HCT116 (cell line): ENCODE measurements at regions not wholly inside any gene's neighbourhood (a gene's known extent, or its start where the extent isn't known, plus 50 kb on each side); places are given as distances from the start of the nearest gene placed in this dataset.

Source experiments
- ATAC-seq: fragments of 200-7000 bp; cut with Tn5 transposase; 2 replicates; pipeline ENCODE4 v1.9.1; 2020; ENCODE audit warnings: mild to moderate bottlenecking, moderate library complexity
- BruUV-seq: library from RNA; stranded (reverse); fragments of 400-500 nt; replicated peaks from 2 replicates; lab custom pipeline; 2021; lab: Mats Ljungman, UMichigan
- CTCF ChIA-PET: fragments of 300-600 bp; sonication (Branson Sonifier 250); formaldehyde crosslinking; loops from one replicate; lab custom pipeline; 2021; ENCODE audit warnings: antibody characterized with exemption; lab: Charles Lee
- POLR2A ChIA-PET: fragments of 300-600, 350-600 bp; sonication (Branson Sonifier 250); formaldehyde crosslinking; loops from one replicate; lab custom pipeline; 2021; ENCODE audit warnings: antibody characterized with exemption; lab: Charles Lee
- RAD21 ChIA-PET, 2 experiments: fragments of 300-600 bp; sonication (Branson Sonifier 250); formaldehyde crosslinking; loops; one replicate each; lab custom pipeline; 2023; ENCODE audit warnings: low total read pairs in 2 of 2; ENCODE audit not compliant: uncharacterized antibody in 2 of 2, unreplicated experiment in 2 of 2, low non-redundant PET in 1 of 2; lab: Charles Lee
- DNase-seq: peaks from one replicate; pipeline ENCODE4 v3.0.0-alpha.2; 2010; ENCODE audit warnings: low read depth, low spot score
- H2AFZ ChIP-seq: fragments of 200-600 bp; shearing (Covaris generic), sonication (generic); 2 replicates; pipeline ENCODE4 v1.6.1; 2017; ENCODE audit warnings: low read depth, mixed run types, mixed read lengths, antibody characterized with exemption, low read length; ENCODE audit not compliant: poor library complexity, severe bottlenecking
- H3K27ac ChIP-seq: 2 replicates; pipeline ENCODE4 v1.5.1; 2012; ENCODE audit warnings: low read depth, low read length
- H3K27me3 ChIP-seq: fragments of 200-600 bp; sonication (generic); 2 replicates; pipeline ENCODE4 v1.6.1; 2016; ENCODE audit warnings: mixed run types, low read length, mixed read lengths; ENCODE audit not compliant: insufficient read depth
- H3K36me3 ChIP-seq, 2 experiments: fragments of 200-500 bp in 1 of 2; fragments of 200-600 bp in 1 of 2; sonication (Bioruptor generic) in 1 of 2; sonication (generic) in 1 of 2; 2 replicates each; pipeline versions ENCODE4 v1.5.1 to v1.6.1; 2014 to 2016; ENCODE audit warnings: low read length in 2 of 2, inconsistent platforms in 1 of 2, mixed read lengths in 1 of 2, mixed run types in 1 of 2; ENCODE audit not compliant: insufficient read depth in 2 of 2, control insufficient read depth in 1 of 2
- H3K4me1 ChIP-seq, 2 experiments: fragments of 200-600 bp in 1 of 2; sonication (generic) in 1 of 2; 2 replicates each; pipeline versions ENCODE4 v1.5.1 to v1.6.1; 2012 to 2017; ENCODE audit warnings: low read length in 2 of 2, inconsistent platforms in 1 of 2, mild to moderate bottlenecking in 1 of 2, mixed read lengths in 1 of 2, mixed run types in 1 of 2, moderate library complexity in 1 of 2; ENCODE audit not compliant: insufficient read depth in 2 of 2, control insufficient read depth in 1 of 2
- H3K4me2 ChIP-seq: fragments of 200-600 bp; sonication (generic); 2 replicates; pipeline ENCODE4 v1.6.1; 2017; ENCODE audit warnings: mixed run types, low read length, mixed read lengths
- H3K4me3 ChIP-seq, 2 experiments: fragments of 200-600 bp in 1 of 2; sonication (generic) in 1 of 2; replicated peaks in 1 of 2; 2 replicates each; pipeline ENCODE4 v1.5.1; 2011 to 2016; ENCODE audit warnings: low read length in 2 of 2, control low read depth in 1 of 2, low read depth in 1 of 2, mild to moderate bottlenecking in 1 of 2, mixed read lengths in 1 of 2, mixed run types in 1 of 2
- H3K79me2 ChIP-seq: fragments of 200-600 bp; sonication (generic); 2 replicates; pipeline ENCODE4 v1.6.1; 2017; ENCODE audit warnings: mild to moderate bottlenecking, mixed run types, low read length, moderate library complexity, mixed read lengths; ENCODE audit not compliant: insufficient read depth
- H3K9ac ChIP-seq: fragments of 200-600 bp; sonication (generic); 2 replicates; pipeline ENCODE4 v1.6.1; 2016; ENCODE audit warnings: low read length, mixed read lengths
- H3K9me2 ChIP-seq: fragments of 200-600 bp; sonication (generic), shearing (Covaris generic); 2 replicates; pipeline ENCODE4 v1.6.1; 2017; ENCODE audit warnings: mixed run types, mild to moderate bottlenecking, moderate library complexity; ENCODE audit not compliant: insufficient read depth
- H3K9me3 ChIP-seq, 2 experiments: fragments of 200-500 bp in 1 of 2; fragments of 200-600 bp in 1 of 2; sonication (Bioruptor generic) in 1 of 2; sonication (generic) in 1 of 2; 2 replicates each; pipeline ENCODE4 v1.6.1; 2014 to 2017; ENCODE audit warnings: low read length in 2 of 2, mixed read lengths in 2 of 2, inconsistent platforms in 1 of 2, low read depth in 1 of 2, mild to moderate bottlenecking in 1 of 2, mixed run types in 1 of 2, moderate library complexity in 1 of 2; ENCODE audit not compliant: control insufficient read depth in 1 of 2, insufficient read depth in 1 of 2
- H4K20me1 ChIP-seq: fragments of 200-600 bp; sonication (generic), shearing (Covaris generic); 2 replicates; pipeline ENCODE4 v1.6.1; 2017; ENCODE audit warnings: mixed run types, mild to moderate bottlenecking, moderate library complexity; ENCODE audit not compliant: insufficient read depth
- ATF3 ChIP-seq: IDR thresholded peaks from 2 replicates; pipeline ENCODE4 v1.6.1; 2012
- CBX3 ChIP-seq: IDR thresholded peaks from 2 replicates; pipeline ENCODE4 v1.6.1; 2012; ENCODE audit warnings: low read depth
- CEBPB ChIP-seq: IDR thresholded peaks from 2 replicates; pipeline ENCODE4 v1.6.1; 2012; ENCODE audit warnings: low read depth
- CTCF ChIP-seq, 3 experiments: fragments of 200-600 bp in 1 of 3; sonication (generic) in 1 of 3; IDR thresholded peaks in 2 of 3; conservative IDR thresholded peaks in 1 of 3; 2 replicates each; pipeline ENCODE4 v1.5.1; 2012 to 2017; ENCODE audit warnings: low read depth in 2 of 3, low read length in 2 of 3, antibody characterized with exemption in 1 of 3, borderline replicate concordance in 1 of 3, control low read depth in 1 of 3, mild to moderate bottlenecking in 1 of 3, mixed read lengths in 1 of 3, mixed run types in 1 of 3, moderate library complexity in 1 of 3; ENCODE audit not compliant: insufficient read depth in 1 of 3
- EGR1 ChIP-seq: IDR thresholded peaks from 2 replicates; pipeline ENCODE4 v1.6.1; 2012; ENCODE audit warnings: low read depth
- EZH2 ChIP-seq: fragments of 200-600 bp; sonication (generic); IDR thresholded peaks from 2 replicates; pipeline ENCODE4 v1.6.1; 2017; ENCODE audit warnings: antibody characterized with exemption, mixed run types
- POLR2A ChIP-seq: IDR thresholded peaks from 2 replicates; pipeline ENCODE4 v1.7.0; 2011; ENCODE audit warnings: borderline replicate concordance; ENCODE audit not compliant: insufficient read depth, insufficient read length; ENCODE audit errors: extremely low read depth
- POLR2AphosphoS5 ChIP-seq: IDR thresholded peaks from 2 replicates; pipeline ENCODE4 v1.6.1; 2011; ENCODE audit warnings: mild to moderate bottlenecking, low read depth, low read length, moderate library complexity
- RAD21 ChIP-seq: IDR thresholded peaks from 2 replicates; pipeline ENCODE4 v1.6.1; 2012; ENCODE audit warnings: low read depth, mild to moderate bottlenecking
- REST ChIP-seq: IDR thresholded peaks from 2 replicates; pipeline ENCODE4 v1.6.1; 2012; ENCODE audit warnings: low read depth
- SIN3A ChIP-seq: IDR thresholded peaks from 2 replicates; pipeline ENCODE4 v1.6.1; 2012; ENCODE audit warnings: low read depth
- SP1 ChIP-seq: IDR thresholded peaks from 2 replicates; pipeline ENCODE4 v1.6.1; 2012; ENCODE audit warnings: low read depth
- TCF7L2 ChIP-seq: IDR thresholded peaks from 2 replicates; pipeline ENCODE4 v1.7.0; 2011; ENCODE audit warnings: borderline replicate concordance, inconsistent platforms; ENCODE audit not compliant: insufficient read depth, insufficient read length; ENCODE audit errors: extremely low read depth
- YY1 ChIP-seq: IDR thresholded peaks from 2 replicates; pipeline ENCODE4 v1.6.1; 2011; ENCODE audit warnings: low read length, low read depth, moderate library complexity, mild to moderate bottlenecking; ENCODE audit not compliant: insufficient replicate concordance; ENCODE audit errors: extremely low read depth
- ZBTB33 ChIP-seq: IDR thresholded peaks from 2 replicates; pipeline ENCODE4 v1.6.1; 2011; ENCODE audit warnings: mild to moderate bottlenecking, low read length, moderate library complexity; ENCODE audit not compliant: insufficient replicate concordance; ENCODE audit errors: extremely low read depth
- ZFX ChIP-seq: fragments of 450-650 bp; IDR thresholded peaks from 2 replicates; pipeline ENCODE4 v1.6.1; 2017
- ZNF274 ChIP-seq: fragments of 200-500 bp; sonication (Bioruptor generic); IDR thresholded peaks from 2 replicates; pipeline ENCODE4 v1.6.1; 2014; ENCODE audit warnings: mild to moderate bottlenecking, low read depth, low read length, inconsistent platforms
- intact Hi-C: fragments of 100-400 bp; cut with micrococcal nuclease; formaldehyde crosslinking; loops from 2 replicates; pipeline ENCODE4 v1.10.0; 2022

- POLR2A ChIA-PET, result no interaction called here
- no peak for DNase-seq
Measured at GRCh38 chr18:24936691-24937090, 415.3 kb downstream of the ZNF521 start.

More at GRCh38 chr18:24936691-24937090, 415.3 kb downstream of the ZNF521 start:
- no peaks in the 10 kb centered on the region for H3K79me2 ChIP-seq
- H3K36me3 ChIP-seq, result no peaks in the 10 kb centered on the region
- no peak overlapping the region for H3K4me3 ChIP-seq
- TF ChIP-seq SP1 (no peak), POLR2A (no peak), ATF3 (no peak), YY1 (no peak), CBX3 (no peak), ZBTB33 (no peak), REST (no peak), EZH2 (no peak), POLR2AphosphoS5 (no peak), CTCF (IDR thresholded peaks at IDR 0.05 in 2 of 3, conservative IDR thresholded peaks at IDR 0.05 in 1 of 3; ENCODE audit: borderline replicate concordance in 1 of 3, insufficient read depth in 1 of 3, low read depth in 2 of 3, low read length in 2 of 3) (no peak), SIN3A (no peak), TCF7L2 (no peak), RAD21 (no peak), EGR1 (no peak), CEBPB (no peak), ZNF274 (no peak), ZFX (no peak)
- intact Hi-C loops, result no loop called here
- H3K4me1 ChIP-seq, result no peaks in the 10 kb centered on the region
- ChIA-PET CTCF (no interaction called here), RAD21 (no interaction called here)
- ATAC-seq, result no peak
- H2AFZ ChIP-seq, result no peak overlapping the region
- H3K27me3 ChIP-seq, result 0 out of 2 replicates have a peak, but pooled peaks cover 2% of the 10 kb centered on the region
- no TSS peak for BruUV-seq
- H3K9me3 ChIP-seq, result no peaks in the 10 kb centered on the region; a peak in 1 of 4 replicates
- no peak overlapping the region for H3K27ac ChIP-seq
- H3K9me2 ChIP-seq, result no peaks in the 10 kb centered on the region
- H3K9ac ChIP-seq, result no peak overlapping the region
- no peak overlapping the region for H3K4me2 ChIP-seq
- no peaks in the 10 kb centered on the region for H4K20me1 ChIP-seq
